ENCODE measurements at regions not wholly inside any gene's neighbourhood (a gene's known extent, or its start where the extent isn't known, plus 50 kb on each side); places are given as distances from the start of the nearest gene placed in this dataset.

GRCh38 chr3:83567935-83568334, 1390.9 kb upstream of the CADM2 start:
- TF ChIP-seq CTCF (IDR thresholded peaks at IDR 0.05; ENCODE audit: low read depth, low read length, poor library complexity, severe bottlenecking): no peak
- no peak for TF ChIP-seq EZH2phosphoT487 (IDR thresholded peaks at IDR 0.05; ENCODE audit: borderline replicate concordance, low read length)

All from DOHH2 (cell line).